HG03196 (cell line): ENCODE measurements at regions not wholly inside any gene's neighbourhood (a gene's known extent, or its start where the extent isn't known, plus 50 kb on each side); places are given as distances from the start of the nearest gene placed in this dataset.
"Not testable (repeated sequence)": the region's sequence is repeated elsewhere in the genome, so short reads cannot be mapped to it uniquely, and the experiment has no call there.

Experiments
- ATAC-seq: cut with Tn5 transposase; IDR thresholded peaks from one replicate; pipeline ENCODE4 v1.9.1; 2021; ENCODE audit not compliant: unreplicated experiment

DNA sequence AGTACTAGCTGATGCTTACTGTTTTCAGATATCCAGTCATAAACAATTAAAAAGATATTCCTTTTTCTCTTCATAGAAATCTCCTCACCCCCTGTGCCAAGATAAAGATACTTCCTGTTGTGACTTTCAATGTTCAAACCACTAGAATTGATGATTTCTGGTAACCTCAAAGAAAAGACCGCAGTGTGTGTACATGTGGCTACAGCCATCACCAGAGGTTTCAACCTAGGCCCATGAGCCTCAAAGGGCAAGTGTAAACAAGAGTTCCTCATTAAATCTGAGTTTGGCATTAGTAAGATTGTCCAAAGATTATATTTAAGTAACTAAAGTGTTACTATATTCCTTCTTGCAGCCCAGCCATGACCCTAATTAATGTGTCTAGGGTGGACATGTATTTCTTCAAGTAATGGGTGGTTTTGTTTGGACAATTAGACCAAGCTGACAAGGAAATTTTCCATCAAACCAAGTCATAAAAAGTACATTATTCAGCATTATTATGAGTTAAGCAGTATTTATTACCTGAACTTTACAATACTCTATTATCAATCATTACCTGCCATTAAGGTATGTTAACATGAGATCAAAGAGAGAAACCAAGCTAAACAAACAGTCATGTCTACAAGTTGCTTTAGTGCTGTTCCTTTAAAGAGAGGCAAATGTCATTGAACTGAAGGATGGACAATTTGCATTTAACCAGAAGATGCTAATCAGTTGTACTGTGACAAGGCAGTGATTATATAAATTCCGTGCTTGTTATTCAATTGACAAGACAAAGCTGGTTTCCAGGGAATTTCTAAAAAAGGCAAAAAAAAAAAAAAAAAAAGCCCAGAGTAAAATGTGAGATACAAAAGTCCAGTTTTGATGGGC lies 382.7 kb downstream of the LNPK start:
- ATAC-seq, result no peak

DNA sequence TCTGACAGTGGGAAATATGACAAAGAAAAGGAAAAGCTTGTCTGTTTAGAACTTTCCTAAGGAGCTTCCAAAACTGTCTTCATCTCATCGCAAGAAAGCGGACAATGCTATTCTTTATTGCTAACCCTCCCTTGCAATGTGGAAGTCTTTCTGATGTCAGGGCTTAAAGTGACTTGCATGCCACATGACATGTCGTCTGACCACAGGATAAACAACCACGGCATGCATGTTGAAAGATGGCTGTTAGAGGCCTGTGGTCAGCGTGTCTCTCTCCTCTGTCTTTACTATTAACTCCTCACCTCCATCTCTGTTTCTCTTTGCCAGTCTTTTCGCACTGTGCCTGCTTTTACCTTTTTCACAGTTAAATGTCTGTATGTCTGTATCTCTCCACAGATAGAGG lies 389.8 kb downstream of the LNPK start:
- ATAC-seq, result no peak

DNA sequence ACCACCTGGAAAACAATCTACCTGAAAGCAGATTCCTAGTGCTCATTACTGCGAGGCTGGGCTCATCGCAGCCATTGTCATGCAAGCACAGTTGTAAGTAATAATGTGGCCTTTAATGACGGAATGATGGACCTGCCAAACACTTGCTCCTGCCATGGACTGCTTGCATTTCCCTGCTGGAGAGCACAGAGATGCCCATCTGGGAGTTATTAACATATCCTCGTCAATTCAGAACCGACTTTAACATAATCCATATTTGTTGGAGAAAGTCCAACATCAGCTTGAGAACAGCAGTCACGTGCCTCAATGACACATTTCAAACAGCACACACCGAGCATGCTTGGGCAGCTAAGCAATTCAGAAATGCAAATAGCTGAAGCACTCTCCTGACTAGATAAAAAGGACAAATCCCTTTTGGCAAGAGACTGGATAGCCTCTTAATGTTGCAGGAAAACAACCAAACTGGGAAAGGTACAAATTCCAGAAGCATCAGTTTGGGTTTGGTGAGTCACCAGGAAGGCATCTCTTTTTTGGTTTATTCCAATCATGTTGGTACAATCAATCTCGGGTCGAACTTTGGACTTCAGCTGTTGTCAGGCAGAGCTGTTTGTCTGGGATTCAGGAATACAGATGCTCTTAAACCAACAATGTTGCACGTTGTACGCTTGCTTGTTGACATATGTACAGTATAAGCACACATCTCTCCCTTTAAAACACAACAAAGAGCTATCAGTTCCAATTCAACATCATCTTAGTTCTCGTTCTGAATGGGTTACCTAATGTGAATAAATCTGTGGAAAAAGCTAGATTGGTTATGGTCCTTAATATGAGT lies 395.8 kb downstream of the LNPK start:
- no peak for ATAC-seq

DNA sequence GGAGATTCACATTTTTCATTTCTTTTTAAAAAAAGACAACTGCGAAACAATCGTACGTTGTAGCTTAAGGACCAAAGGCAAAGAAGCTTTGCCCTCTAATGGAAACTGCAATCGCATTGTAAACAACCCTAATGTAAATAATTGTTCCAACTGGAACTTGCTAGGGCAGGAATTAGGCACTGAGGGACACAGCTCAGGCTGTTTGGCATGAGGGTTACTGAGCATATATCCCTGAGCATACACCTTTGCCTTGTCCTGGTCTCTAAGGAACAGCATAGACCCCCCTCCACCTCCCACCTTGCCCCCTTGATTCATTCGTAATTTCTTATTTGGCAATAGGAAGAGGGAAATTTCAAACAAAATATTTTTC lies 396.4 kb downstream of the LNPK start:
- no peak for ATAC-seq

DNA sequence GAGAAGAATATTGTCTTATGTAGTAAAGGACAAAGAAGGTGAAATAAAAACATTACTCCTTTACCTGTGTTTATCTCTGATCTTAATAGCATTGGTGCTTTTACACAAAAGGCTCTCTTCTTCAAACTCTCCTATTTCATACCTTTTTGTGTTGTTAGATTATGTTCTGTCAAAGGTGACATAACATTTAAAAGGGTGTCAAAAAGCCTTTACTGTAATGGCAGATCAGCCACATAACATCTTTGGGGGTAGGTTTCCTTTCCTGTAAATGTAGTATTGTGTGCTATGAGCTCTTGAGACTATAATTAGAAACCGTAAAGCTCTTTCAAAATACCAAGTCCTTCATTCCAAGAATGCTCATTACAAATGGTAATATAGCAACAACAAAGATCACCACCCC lies 400.1 kb downstream of the LNPK start:
- ATAC-seq, result no peak

DNA sequence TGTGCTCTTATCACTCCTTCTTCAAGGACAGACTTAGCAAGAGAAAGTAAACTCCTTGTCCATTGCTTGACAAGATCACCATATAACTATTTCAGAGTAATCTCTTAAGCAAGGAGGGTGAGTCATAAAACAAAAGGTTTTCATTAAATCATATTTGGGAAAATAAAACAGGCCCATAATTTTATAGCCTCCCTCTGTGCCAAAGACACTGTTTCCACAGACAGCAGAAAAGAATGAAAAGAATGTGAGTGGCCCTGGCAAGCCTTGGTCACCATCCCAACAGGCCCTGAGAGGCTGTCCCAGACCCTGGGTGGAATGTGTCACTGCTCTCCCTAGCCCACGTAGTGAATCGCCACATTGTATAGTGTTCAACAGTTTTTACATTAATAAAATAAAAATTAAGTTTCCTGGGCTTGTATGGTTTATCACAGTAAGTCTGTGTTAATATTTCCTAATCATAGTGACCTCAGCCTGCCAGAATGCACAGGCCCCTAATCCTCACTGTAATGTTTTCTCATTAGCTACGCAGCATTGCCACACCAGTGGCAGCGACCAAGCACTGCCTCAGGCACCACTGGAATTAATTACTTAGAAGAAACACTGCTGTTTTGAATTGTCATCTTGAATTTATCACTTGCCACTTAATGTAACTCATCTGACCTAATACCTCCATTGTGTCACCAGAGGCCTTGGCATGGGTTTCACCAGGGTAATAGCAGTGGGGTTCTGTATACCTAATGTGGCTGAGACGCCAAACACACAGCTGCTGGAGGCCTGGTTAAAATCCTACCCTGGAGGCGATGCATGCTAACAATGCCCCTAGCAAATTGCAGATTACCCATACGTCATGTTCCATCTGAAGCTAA lies 401.9 kb downstream of the LNPK start:
- no peak for ATAC-seq

DNA sequence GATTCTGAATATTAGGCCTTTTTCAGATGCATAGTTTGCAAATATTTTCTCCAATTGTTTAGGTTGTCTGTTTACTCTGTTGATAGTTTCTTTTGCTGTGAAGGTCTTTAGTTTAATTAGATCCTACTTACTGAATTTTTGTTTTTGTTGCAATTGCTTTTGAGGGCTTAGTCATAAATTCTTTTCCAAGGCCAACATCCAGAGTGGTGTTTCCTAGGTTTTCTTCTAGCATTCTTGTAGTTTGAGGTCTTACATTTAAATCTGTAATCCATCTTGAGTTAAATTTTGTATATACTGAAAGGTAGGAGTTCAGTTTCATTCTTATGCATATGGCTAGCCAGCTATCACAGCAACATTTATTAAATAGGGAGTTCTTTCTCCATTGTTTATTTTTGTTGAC lies 404.8 kb downstream of the LNPK start:
- ATAC-seq, result no peak

DNA sequence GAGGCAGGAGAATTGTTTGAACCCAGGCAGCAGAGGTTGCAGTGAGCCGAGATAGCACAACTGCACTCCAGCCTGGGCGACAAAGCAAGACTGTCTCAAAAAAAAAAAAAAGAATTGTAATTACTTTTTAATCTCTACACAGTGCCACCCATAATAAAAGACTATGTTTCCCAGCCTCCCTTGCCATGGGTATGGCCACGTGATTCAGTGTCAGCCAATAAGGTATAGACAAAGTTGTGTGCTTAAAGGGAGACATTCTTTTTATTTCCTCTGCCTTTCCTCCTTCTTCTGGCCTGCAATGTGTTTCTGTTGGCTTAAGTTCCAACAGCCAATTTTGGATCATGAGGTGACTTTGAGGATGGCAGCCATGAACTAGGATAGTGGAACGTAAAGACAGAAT lies 406.9 kb downstream of the LNPK start:
- no peak for ATAC-seq

DNA sequence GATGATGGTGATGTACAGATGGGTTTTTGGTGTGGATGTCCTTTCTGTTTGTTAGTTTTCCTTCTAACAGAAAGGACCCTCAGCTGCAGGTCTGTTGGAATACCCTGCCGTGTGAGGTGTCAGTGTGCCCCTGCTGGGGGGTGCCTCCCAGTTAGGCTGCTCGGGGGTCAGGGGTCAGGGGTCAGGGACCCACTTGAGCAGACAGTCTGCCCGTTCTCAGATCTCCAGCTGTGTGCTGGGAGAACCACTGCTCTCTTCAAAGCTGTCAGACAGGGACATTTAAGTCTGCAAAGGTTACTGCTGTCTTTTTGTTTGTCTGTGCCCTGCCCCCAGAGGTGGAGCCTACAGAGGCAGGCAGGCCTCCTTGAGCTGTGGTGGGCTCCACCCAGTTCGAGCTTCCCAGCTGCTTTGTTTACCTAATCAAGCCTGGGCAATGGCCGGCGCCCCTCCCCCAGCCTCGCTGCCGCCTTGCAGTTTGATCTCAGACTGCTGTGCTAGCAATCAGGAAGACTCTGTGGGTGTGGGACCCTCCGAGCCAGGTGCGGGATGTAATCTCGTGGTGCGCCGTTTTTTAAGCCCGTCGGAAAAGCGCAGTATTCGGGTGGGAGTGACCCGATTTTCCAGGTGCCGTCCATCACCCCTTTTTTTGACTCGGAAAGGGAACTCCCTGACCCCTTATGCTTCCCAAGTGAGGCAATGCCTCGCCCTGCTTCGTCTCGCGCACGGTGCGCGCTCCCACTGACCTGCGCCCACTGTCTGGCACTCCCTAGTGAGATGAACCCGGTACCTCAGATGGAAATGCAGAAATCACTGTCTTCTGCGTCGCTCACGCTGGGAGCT lies 408.2 kb downstream of the LNPK start:
- ATAC-seq, result not testable (repeated sequence)

DNA sequence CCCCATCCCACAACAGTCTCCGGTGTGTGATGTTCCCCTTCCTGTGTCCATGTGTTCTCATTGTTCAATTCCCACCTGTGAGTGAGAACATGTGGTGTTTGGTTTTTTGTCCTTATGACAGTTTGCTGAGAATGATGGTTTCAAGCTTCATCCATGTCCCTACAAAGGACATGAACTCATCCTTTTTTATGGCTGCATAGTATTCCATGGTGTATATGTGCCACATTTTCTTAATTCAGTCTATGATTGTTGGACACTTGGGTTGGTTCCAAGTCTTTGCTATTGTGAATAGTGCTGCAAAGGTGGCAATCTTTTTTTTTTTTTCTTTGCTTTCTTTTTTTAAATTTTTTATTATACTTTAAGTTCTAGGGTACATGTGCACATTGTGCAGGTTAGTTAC lies 406.7 kb upstream of the ATP5MC3 start:
- ATAC-seq, result not testable (repeated sequence)

DNA sequence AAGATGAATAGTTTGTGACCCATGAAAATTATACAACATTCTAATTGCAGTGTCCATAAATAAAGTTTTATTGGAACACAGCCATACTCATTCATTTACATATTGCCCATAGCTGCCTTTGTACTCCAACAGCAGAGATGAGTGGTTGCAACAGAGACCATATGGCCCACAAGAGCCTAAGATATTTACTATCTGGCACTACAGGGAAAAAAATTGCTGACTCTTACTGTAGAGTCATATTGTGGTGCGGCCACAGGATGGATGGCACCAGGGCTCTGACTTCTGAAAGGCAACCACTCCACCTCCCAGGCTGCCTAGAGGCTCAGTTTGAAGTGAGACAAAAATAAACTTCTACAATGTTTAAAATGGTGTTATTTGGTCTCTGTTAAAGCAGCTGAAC lies 404.0 kb upstream of the ATP5MC3 start:
- ATAC-seq, result no peak

DNA sequence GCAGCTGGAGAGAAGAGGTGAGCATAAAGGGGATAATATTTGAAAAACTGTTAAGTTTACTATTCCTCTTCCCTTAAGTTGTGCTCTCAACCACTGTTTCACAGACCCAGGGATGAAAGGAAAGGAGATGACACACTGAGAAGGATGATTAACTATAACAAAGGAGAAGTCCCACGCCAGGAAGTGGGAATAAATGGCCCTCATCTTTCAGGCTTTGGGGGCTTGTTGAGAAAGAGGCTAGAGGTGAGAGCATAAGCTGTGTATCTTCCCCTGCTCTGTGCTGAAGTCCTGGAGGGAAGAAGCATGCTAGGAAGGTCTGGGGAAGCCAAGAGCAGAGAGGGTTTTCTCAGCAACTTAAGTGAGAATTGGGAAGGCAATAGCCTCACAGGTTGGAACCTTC lies 399.1 kb upstream of the ATP5MC3 start:
- no peak for ATAC-seq

DNA sequence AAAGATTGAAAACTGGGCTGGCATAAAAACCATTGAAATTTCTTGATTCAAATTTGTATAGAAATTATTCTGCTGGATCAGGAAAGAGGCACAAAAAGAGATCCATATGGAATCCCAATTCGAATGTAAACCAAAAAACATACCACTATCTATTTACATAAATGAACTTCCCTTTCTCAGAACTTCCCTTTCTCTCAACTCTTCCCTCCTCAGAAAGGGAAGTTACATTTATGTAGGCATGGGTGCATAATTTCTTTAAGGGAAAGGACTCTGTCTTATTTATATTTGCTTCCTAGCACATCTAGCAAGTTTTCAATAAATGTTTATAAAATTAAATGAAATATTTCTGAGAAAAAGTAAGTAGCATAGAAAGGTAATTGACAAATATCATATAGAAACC lies 398.1 kb upstream of the ATP5MC3 start:
- no peak for ATAC-seq

DNA sequence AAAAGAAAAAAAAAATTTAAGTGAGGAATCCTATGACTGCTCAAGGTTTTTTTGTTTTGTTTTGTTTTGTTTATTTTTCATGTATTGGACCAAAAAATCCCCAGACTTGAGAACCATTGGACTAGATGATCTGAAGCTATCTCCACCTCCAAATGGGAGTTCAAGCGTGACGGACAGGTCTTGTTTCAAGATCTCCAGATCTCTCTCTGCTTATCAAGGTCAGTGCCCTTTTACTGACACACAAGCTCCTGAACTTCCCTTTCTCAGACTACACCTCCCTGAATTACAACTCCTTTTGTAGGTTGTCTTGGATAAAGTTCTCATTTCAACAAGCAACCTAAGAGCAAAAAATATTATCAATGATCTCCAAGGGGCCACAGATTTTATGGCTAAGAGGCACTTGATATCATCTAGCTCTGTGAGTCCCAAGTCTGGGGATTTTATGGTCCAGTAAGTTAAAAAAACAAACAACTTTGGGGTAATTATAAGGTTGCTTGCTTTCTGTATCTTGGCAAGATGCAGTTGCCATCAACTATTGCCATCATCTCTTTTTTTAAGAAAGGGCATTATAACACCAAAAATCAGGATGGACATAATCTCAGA lies 396.0 kb upstream of the ATP5MC3 start:
- no peak for ATAC-seq

DNA sequence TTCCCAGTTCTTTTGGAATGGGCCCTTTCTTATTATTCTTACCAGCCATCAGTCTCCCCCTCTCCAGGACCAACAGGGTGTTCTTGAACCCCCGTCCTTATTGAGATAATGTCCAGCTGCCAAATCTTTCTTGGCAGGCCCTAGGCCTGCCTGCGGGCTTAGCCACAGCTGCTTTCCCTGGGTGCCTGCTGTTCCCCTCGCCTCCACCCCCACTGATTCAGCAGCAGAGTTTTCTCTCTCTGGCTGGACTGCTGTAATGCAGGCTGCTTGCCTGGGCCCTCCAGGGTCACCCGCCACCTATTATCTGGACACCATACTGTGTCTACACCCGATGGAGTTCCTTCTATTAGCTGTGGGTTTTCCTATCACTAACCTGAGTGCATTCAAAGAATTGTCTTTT lies 395.4 kb upstream of the ATP5MC3 start:
- no peak for ATAC-seq

DNA sequence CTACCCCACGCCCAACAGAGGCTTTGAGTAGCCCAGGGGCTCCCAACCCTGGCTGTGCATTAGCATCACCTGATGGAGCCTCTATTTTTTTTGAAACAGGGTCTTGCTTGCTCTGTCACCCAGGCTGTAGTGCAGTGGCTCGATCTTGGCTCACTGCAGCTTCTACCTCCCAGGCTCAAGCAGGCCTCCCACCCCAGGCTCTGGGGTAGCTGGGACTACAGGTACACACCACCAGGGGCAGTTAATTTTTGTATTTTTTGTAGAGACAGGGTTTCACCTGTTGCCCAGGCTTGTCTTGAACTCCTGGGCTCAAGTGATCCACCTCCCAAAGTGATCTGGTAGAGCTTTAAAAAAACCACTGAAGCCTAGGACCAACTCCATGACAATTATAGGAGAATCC lies 394.8 kb upstream of the ATP5MC3 start:
- ATAC-seq, result no peak

DNA sequence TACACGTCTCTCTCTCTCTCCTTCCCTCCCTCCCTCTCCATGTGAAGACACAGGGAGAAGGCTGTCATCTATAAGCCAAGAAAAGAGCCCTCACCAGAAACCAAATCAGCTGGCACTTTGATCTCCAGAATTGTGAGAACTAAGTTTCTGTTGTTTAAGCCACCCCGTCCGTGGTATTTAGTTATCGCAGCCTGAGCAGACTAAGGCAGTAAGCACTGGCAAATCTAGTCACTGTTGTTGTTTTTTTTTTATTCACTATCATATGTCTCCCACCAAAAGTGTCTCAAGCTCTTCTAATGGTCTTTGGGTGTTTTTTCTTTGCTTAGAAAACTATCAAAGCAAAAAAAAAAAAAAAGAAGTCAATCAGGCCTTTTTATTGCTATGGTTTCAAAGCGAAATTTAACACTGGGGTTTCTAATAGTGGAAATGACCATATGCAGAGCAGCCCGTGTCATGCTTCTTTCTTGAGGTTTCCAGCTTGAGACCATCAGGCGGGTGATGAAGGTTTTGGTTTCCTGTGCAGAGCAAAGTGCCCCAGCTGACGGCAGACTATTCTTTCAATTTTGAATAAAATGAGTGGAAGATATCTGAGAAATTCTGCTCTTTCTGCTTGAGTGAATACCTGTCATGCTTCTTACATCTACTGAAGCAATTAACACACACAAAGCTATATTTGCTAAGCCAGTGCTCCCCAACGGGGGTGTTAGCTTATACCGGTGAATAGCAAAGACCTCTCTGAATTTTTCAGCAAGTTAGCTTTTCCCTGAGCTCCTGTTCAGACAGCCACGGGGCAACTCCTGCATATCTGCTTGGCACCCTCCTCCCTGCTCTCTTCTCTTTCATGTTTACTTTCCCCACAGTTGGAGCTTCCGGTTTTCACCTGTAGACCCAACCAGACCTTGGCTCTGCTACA lies 394.1 kb upstream of the ATP5MC3 start:
- peak; percentile 93 for ATAC-seq

DNA sequence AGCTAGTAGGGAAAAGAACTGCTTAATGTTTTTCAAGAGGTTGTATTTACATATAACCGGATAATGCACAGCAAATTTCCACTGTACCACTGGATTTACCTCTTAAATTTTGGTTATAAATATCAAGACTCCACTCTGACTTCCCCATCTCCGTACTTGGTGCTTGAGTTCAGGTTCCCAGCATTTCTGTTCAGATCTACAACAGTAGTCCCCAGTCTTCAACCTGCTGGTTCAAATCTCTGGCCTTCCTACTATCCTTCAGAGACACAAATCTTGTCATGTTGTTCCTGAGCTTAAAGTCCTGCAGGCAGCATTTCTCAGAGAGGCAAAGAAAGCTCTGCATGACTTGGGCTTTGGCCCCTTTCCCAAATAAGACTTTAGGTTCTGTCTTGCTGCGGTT lies 392.6 kb upstream of the ATP5MC3 start:
- ATAC-seq, result no peak

DNA sequence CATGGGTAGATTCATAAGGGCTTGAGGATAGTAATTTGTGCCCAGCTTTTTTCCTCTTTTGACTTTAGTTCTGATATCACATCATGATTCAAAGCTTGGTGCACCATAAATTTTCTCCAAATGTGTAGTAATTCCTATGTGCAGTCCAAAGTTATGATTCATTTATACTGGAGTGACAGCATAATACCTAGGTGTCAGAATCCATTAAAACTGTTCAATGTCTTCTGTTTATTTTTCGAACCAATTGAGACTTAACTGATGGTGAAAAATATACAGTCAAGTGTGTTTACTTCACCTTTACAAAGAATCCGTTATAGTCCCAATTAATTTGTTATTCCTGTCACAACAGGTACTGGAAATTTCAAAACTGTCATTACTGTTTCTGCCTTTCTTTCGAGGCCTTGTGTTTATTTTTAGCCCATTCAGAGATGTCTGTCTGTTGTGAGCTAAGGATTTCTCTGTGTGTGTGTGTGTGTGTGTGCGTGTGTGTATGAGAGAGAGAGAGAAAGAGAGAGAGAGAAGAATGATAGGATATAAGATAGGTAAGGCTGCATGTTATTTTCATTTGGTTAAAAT lies 389.7 kb upstream of the ATP5MC3 start:
- ATAC-seq, result no peak
